ENCODE measurements at regions not wholly inside any gene's neighbourhood (a gene's known extent, or its start where the extent isn't known, plus 50 kb on each side); places are given as distances from the start of the nearest gene placed in this dataset.

DNA sequence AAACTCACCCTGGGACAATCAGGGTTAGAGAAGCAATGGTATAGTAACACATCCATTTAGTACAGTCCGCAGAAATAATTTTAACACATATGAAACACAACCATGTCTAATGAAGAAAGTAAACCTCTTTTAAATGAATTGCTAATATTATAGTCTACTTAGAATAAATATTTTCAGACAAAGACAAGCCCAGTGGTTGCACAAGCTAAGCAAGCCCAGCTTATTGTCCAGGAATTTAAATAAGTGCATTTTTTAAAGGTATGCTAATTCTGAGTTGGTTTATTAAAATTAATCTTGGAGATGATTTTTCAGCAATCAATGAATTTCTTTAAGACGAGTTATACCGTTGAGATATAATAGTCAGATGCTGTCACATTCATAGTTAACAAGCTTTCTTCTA is 118.8 kb upstream of the BLID start:
- no peak for DNase-seq (ENCODE audit: low read depth in 2 of 2)

DNA sequence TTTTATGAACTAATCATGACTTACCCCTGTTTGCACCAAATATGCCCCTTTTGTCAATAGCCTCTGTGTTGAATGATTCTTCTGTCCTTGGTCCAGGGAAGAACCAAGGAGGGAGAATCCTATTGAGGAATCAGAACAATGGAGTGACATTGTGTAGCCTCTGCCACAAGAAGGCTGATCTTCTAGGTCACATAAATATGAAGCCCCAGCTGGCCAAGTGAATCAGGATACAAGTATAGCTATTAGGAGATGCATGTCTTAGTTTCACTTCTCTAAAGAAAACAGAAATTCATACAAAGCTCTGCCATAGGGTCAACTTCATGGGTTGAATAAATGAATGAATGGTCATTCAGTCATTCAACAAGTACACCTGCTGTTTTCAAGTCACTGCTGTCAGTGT is 118.2 kb upstream of the BLID start:
- DNase-seq (ENCODE audit: low read depth in 2 of 2): no peak

DNA sequence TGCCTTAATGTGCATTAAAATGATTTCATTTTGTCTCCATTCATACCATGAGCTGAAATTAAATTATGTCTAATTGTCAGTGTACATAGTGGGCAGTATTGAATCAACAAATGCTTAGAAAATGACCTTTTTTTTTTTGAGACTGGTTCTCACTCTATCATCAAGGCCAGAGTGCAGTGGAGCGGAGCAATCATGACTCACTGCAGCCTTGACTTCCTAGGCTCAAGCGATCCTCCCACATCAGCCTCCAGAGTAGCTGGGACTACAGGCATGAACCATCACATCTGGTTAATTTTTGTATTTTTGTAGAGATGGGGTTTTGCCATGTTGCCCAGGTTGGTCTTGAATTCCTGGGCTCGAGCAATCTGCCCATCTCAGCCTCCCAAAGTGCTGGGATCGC is 117.0 kb upstream of the BLID start:
- no peak for DNase-seq (ENCODE audit: low read depth in 2 of 2)

DNA sequence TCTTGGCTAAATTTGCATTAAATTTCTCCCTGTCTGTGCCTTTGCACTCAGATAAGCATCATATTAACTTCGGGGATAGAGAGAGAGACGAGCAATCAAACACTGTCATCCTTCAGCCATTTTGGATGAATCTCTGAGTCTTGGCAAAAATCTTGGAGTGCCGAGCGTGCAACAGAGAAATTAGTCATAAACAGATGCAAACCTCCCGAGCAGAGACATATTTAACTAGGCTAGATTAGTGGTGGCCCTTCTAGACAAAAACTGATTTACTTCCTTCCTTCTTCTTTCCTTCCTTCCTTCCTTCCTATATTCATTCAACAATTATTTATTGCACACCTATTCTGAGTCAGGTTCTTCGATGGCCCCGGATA is 114.4 kb upstream of the BLID start:
- no peak for DNase-seq (ENCODE audit: low read depth in 2 of 2)

DNA sequence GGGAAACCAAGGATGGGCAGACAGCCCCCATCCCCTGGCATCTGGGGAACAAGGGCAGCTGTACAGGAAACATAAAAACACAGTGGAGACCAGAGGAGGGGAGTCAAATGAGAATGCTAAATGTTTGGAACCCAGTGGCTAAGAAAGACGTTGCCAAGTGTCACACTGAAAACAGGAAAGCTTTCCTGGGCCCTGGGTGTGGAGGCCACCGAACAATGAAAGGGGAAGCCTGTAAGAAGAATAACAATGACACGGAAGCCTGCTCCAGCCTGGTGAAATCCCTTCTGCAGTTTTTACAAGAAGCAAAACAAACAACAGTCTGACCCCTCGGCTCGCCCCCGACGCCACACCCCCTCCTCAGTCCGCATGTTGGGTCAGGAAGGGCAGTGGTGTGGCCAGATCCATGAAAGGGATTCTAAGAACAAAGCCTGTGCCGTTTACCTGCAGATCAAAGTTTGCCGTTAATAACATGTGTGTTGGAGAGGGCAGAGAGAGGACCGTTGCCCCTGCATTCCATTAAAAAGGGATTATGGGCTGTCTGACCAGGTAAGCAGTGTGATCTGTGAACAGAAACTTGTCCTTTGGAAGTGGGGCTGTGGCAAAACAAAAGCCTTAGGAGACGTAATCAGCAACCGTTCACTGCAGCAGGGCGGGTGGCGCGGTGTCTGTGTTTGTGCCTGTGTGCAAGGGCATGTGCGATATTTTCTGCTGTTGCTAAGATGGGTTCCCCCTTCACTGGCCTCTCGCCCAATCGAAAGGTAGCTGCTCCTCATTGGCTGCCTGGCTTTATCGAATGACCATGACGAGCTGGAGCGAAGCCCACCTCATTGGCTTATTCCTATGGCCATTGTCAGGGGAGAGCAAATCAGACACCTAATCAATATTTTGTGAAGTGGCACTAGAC is 113.7 kb upstream of the BLID start:
- no peak for DNase-seq (ENCODE audit: low read depth in 2 of 2)

DNA sequence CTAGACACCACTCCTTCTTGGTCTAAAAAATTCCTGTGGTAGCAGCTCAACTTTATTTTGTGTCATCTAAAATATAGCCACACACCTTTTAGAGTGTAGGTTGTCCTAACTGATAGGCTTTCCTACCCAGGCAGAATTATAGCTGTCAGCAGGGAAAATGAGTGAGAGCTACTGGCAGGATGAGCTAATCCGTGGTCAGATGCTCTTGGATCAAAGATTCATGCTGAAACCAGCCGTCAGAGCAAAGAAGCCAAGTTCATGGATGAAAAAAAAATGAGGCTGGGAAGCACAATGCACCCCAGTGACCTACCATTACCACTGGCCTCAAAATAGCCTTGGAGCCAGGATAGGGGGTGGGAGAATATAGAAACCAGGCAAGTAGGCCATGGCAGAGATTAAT is 113.1 kb upstream of the BLID start:
- DNase-seq (ENCODE audit: low read depth in 2 of 2): no peak

DNA sequence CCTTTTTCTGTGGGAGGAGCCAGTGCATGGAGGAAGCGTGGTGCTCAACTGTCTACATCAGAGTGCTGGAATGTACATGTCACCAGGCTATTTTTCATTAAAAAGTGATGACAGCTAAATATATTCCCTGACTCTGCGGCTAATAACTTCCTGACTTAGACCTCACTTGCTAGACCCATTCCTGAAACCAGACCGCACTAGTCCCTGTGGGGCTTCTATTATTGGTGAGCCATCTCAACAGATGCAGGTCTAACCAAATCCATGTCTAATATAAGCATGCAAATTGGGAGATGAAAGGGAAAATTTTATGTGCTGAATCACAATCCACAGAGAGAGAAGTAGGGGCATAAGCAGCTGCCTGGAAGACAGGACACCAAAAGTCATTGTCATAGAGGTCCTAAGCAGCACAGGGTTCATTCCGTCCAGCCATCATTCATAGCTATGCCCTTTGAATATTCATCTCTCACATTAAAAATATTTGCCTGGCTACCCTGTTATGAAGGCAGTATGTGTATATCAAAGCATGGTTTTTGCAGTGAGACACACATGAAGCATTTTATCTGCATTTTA is 110.9 kb upstream of the BLID start:
- no peak for DNase-seq (ENCODE audit: low read depth in 2 of 2)

DNA sequence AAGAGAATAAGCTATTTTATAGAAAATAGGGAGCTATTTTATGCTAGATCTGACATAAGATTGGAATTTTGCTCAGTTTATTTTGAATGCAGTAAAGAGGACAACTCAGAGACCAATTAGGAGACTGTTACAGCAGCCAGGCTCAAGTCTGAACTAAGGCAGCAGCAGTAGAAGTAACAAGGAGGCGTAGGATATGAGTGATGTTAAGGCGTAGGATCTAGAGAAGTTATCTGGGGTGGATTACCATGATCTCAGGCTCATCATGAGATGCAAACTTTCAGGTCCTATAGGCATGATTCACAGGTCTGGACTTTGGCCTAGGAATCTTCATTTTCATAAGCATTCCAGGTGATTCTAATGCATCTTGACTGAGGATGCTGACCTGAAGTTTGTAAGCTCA is 108.9 kb upstream of the BLID start:
- no peak for DNase-seq (ENCODE audit: low read depth in 2 of 2)

DNA sequence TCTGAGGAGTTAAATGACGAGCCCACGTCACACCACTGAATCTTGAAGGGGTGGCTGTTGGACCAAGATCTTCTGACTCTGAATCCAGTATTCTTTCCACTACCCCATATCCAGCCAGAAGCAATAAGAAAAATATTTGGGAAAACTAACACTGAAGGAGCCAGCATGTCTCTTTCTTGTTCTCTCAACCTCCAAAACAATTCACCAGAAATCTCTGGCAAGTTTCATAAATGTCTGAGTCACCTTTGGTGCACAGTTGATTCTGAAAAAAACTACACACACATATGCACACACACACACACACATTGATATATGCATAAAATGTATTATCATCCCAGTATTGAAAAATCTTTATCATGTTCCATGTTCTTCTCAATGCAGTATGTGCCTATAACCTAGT is 104.3 kb upstream of the BLID start:
- DNase-seq (ENCODE audit: low read depth in 2 of 2): no peak

DNA sequence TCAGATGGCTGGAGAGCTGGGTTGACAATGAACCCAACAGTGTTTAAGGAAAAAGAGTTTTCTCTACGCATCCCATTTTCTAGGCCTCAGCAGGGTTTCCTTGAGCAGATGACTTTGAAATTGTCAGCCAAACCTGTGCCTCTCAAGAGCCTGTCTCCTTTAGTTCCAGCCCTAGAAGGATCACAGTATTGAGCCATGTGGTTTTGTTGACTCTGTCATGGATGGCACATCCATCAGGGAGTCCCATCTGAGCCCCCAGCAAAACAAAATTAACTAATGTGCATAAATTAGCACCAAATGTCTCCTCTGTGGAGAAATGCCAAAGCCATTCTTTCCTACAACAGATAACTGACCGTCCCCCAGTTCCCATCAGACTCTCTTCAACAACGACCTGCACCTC is 103.8 kb upstream of the BLID start:
- no peak for DNase-seq (ENCODE audit: low read depth in 2 of 2)

DNA sequence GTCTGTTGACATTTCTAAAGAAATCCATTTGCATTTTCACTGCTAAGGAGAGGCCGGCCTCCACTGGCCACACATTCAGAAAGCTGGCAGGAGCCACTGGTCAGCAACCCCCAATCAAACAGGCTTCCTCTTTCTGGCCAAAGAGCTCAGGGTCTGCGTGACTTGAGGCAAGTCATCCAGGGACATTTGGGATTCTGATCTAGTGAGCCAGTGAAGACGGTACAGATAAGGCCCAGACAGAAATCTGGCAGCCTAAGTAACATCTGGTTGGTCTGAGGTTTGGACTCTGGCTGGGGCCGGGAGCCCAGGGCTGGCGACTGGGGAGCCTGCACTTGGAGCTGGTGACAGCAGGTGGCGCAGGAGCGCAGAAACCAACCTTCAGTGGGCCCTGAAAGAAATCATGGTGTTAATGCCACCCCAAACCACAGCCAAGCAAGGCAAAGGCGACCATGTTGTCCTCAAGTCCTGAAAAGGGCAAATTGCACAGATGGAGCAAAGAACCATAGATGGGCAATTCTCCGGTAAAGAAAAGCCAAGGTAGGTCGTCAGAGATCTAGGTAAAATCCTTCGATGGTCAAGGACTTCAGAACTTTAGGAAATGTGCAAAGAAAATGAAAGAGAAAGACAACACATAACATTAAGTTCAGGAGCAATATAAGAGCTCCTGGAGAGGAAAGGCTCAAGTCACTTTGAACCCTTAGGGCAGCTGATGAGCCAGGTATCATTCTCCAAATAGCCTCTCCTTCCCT is 99.4 kb upstream of the BLID start:
- no peak for DNase-seq (ENCODE audit: low read depth in 2 of 2)

DNA sequence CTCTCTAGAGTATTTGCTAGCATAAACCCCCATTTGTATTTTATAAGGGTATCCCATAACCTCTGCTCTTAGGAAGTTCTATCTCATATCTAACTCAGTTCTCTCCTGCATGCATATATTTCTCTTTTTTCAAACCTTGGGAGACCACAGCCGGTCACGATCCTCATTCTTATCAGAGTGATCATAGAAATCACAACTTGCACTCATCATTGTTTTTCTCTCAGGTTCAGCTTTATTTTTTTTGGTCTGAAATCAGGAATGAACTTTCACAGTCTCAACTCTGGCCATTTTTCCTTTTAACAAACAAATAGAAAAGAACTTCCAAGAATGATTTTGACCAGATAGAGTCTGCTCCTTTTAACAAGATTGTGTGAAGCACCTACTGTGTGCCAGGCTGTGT is 98.6 kb upstream of the BLID start:
- no peak for DNase-seq (ENCODE audit: low read depth in 2 of 2)

DNA sequence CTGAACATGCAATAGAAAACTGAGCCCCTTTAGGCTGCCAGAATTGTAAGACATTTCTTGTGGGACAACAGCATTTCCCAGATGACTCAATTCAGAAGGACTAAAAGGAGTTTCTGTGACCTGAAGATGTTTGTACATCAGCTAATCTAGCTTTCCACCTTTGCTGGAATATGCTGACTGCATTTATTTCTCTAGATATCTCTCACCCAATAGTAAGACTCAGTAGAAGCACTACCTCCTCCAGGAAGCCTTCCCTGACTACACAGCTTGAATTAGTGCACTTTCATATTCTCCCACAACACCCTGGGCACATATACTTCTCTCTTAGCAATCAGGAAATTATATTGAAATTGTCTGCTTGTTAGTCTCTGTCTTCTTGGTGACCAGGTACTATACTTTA is 98.1 kb upstream of the BLID start:
- no peak for DNase-seq (ENCODE audit: low read depth in 2 of 2)

DNA sequence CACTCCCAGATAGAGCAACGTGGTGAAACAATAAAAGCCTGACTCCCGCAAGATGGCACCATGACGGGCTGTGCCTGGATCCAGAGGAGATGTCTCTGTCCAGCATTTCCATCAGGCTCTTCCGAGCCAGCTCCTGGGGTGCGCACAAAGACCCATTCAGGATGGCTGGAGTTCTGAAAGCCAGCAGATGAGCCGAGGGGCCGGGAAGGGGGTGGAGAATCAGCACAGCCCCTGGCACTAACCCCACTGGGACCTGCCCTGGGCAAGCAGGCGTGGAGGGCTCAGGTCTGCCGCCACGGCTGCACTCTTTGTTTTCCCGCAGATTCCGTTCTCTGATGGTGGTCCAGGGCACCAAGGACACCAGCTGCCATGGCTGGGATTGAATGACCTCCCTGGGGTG is 97.2 kb upstream of the BLID start:
- DNase-seq (ENCODE audit: low read depth in 2 of 2): no peak

DNA sequence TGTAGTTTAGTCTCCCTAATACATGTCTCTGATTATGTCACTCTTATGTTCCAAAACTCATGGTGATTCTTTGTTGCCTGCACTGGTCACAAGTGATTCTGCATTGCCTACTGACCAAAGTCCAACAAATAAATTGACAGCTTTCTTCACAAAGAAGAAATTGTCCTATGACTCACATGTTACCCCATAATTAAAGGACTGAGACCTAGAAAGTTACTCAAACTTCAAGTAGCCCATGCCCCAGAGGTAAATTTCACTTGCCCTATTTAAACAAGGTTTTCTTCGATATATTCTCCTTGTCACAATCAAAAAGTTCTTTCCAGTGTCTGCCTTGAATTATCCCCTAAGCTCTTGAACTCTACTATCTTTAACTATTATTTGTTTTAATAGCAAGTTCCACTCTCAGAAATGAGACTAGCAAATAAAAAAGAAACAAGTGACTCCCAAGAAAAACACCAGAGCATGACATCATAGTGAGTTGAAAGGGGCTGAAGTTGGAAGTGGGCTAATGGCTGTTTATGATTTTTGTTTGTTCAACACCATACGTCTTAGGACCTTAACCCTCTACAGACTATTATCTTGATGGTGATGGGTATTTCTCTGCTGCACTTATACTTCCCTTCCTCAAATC is 94.5 kb upstream of the BLID start:
- no peak for DNase-seq (ENCODE audit: low read depth in 2 of 2)

DNA sequence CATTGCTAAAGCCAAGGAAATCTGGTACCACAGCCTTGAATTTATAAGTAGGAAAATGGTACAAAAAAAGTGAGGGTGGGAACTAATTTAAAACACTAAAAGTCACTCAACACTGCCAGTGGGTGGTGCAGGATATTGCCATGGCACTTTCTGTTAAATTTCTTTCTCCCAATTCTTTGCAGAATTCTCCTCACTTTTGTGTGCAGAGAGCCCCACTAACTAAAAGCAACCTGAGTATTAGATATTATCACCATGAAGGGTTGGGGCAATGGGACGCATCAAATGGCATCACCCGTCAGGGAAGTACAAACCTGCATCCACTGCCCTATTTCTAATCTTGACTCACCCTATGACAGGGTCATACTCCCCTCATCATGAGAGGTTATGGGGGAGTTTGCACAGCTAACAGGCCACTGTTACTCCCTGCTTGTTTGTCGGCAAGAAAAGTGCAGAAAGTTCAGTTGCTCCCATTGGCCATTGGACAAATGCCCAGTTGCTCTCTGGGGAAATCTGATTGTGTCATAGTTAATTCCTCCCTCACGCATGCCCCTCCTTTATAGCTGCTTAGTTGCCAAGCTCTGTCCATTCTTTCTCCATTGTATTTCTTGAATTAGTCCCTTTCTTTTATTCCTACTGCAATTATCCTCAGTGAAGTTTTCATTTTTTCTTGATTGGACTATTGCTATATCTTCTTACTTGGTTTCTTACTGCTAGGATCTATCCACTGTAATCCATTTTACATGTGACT is 93.8 kb upstream of the BLID start:
- no peak for DNase-seq (ENCODE audit: low read depth in 2 of 2)

DNA sequence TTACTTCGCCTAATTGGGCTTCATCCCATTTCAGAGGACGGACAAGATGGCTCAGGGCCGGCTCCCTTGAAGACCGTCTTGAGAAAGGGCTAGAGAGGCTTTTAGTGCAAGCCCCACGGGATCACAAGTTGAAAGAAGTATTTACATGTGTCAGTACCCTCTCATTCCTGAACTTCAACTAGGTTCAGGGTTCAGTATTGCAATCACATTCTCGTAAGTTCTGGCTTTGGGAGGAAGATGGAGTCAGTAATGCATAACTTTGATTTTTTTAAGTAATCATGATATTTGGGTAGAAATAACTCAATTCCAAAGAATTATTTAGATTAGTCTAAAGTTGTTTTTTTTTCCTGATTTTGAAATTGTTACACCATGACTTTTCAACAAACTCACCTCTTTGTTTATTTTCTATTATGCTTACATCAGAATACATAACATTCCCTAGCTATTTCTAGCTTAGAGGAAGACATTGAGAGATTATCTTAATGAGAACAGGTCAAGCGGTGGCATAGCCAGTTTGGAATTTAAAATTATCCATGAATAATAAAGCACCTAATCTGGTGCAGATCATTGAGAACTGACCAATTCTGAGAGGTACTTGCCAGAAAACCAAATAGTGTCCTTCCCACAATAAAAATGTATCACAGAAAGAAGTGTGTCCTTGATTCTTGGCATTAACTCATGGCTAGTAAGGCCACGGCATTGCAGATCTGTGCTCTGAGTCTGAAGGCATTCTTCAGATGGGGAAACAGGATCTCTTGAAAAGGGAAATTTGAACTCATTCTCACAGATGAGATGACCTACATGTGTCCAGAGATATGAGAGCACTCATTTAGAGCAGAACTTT is 92.1 kb upstream of the BLID start:
- no peak for DNase-seq (ENCODE audit: low read depth in 2 of 2)

DNA sequence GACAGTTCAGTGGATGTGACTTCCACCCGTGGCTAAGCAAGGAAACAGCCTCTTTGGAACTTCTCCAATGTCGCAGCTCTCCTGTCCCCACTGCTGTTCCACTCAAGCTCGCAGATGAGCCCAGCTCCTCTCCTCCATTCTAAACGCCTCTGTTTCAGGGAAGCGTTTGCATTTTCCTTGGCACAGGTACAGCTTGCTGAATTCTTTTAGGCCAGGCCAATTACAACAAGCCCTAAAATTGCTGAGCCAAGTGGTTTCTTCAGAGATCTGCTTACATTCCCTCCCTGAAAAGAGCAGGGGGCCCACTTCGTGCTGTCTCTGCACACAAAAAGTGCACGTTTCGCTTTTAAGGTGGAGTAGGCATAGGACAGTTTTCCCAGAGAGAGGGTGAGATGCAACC is 91.5 kb upstream of the BLID start:
- DNase-seq (ENCODE audit: low read depth in 2 of 2): no peak

DNA sequence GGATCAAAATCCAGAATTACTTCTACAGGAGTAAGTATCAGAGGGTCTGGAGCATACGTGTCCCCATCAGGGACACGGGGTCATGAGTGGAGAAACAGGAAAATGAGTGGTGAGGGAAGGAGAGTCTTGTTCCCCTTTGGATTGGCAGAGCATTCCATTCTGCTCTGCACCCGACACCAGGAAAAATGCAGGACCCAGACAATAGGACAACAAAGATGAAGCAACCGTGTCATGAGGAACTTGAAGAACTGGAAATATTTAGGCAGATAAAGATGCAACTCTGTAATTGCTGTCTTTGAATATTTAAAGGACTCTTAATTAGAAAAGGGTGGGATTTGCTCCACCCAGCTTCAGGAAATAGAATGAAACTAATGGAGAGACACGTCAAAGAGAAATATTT is 89.0 kb upstream of the BLID start:
- DNase-seq (ENCODE audit: low read depth in 2 of 2): no peak

DNA sequence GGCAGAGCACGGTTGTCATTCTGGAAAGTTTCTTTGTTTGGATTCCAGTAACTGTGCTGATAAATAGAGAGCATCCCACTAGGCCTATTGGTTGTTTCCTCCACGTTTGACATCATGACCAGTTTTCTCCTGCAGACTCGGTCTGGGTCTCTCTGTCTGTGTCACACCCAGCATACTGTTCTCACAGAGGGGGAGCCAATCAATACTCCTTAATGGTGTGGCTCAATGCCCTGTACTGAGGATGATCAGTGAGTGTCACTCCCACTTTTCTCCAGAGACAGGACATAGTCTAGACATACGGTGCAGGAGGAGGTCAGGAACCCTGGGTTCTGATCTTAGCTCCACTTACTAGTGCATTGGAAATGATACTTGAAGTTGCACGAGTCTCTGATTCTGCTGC is 88.2 kb upstream of the BLID start:
- DNase-seq (ENCODE audit: low read depth in 2 of 2): no peak

DNA sequence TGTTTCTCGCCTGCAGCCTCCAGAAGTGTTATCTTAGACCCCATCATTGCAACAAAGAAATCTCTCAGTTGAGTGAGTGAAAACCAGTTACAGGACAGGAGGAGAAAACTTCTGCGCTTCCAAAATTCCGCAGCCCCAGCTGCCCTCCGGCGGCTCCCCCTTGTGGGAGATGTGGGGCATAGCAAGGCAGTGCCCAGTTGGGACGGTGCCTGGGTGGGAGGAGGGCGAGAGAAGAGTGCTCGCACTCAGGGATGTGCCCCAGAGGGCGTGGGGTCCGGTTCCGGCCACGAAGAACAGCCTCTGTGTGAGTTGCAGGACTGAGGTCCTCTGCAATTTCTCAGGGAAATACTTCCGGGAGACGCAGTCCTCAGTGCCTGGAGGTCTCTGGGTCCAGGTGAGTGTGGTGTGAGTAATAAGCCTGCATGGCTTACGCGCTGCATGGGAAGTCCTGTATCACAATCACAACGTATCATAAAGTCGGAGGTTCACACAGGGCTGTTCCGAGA is 87.0 kb upstream of the BLID start:
- no peak for DNase-seq (ENCODE audit: low read depth in 2 of 2)
